ENCODE measurements at regions not wholly inside any gene's neighbourhood (a gene's known extent, or its start where the extent isn't known, plus 50 kb on each side); places are given as distances from the start of the nearest gene placed in this dataset.

- ATAC-seq: no peak
- no peak for TF ChIP-seq RARB (CRISPR knock-in tag; IDR thresholded peaks at IDR 0.05)
- TF ChIP-seq ARNTL (CRISPR knock-in tag; IDR thresholded peaks at IDR 0.05; ENCODE audit: borderline replicate concordance, low read depth): no peak
- TF ChIP-seq ESRRG (CRISPR knock-in tag; IDR thresholded peaks at IDR 0.05): no peak
- no peak for TF ChIP-seq OSR1 (CRISPR knock-in tag; IDR thresholded peaks at IDR 0.05)
- TF ChIP-seq ZNF70 (CRISPR knock-in tag; IDR thresholded peaks at IDR 0.05): no peak
- no peak for TF ChIP-seq TSHZ2 (CRISPR knock-in tag; IDR thresholded peaks at IDR 0.05)
- no peak for TF ChIP-seq ZC3H10 (CRISPR knock-in tag; IDR thresholded peaks at IDR 0.05)
- no peak for TF ChIP-seq ISL1 (CRISPR knock-in tag; IDR thresholded peaks at IDR 0.05)
- TF ChIP-seq ZFP30 (CRISPR knock-in tag; IDR thresholded peaks at IDR 0.05): no peak
- TF ChIP-seq CSDC2 (CRISPR knock-in tag; IDR thresholded peaks at IDR 0.05): no peak
- TF ChIP-seq PPARA (CRISPR knock-in tag; IDR thresholded peaks at IDR 0.05; ENCODE audit: borderline replicate concordance): no peak
- no peak for TF ChIP-seq CREB5 (CRISPR knock-in tag; IDR thresholded peaks at IDR 0.05; ENCODE audit: low read depth)
- TF ChIP-seq CSRNP3 (CRISPR knock-in tag; IDR thresholded peaks at IDR 0.05): no peak
- no peak for TF ChIP-seq ZNF8 (CRISPR knock-in tag; IDR thresholded peaks at IDR 0.05)
- no peak for TF ChIP-seq SNAI2 (CRISPR knock-in tag; IDR thresholded peaks at IDR 0.05)
- TF ChIP-seq TCF4 (CRISPR knock-in tag; IDR thresholded peaks at IDR 0.05; ENCODE audit: borderline replicate concordance): no peak
- TF ChIP-seq GLIS3 (CRISPR knock-in tag; IDR thresholded peaks at IDR 0.05): no peak
These were observed 307.4 kb upstream of the B3GAT1 start for GRCh38 chr11:134719397-134719796.

GRCh38 chr11:134716582-134716981 is 304.5 kb upstream of the B3GAT1 start:
- ATAC-seq: no peak
- TF ChIP-seq OSR1 (CRISPR knock-in tag; IDR thresholded peaks at IDR 0.05) (no peak), ZC3H10 (CRISPR knock-in tag; IDR thresholded peaks at IDR 0.05) (no peak), TCF4 (CRISPR knock-in tag; IDR thresholded peaks at IDR 0.05; ENCODE audit: borderline replicate concordance) (no peak), POU6F1 (CRISPR knock-in tag; IDR thresholded peaks at IDR 0.05; ENCODE audit: borderline replicate concordance, low read depth) (no peak), PPARA (CRISPR knock-in tag; IDR thresholded peaks at IDR 0.05; ENCODE audit: borderline replicate concordance) (no peak), ISL1 (CRISPR knock-in tag; IDR thresholded peaks at IDR 0.05) (no peak), ESRRG (CRISPR knock-in tag; IDR thresholded peaks at IDR 0.05) (no peak), TOX (CRISPR knock-in tag; IDR thresholded peaks at IDR 0.05; ENCODE audit: borderline replicate concordance) (no peak)

- no peak for ATAC-seq
- TF ChIP-seq ZFP30 (CRISPR knock-in tag; IDR thresholded peaks at IDR 0.05) (no peak), CSDC2 (CRISPR knock-in tag; IDR thresholded peaks at IDR 0.05) (no peak), PATZ1 (CRISPR knock-in tag; IDR thresholded peaks at IDR 0.05; ENCODE audit: borderline replicate concordance) (no peak), TOX (CRISPR knock-in tag; IDR thresholded peaks at IDR 0.05; ENCODE audit: borderline replicate concordance) (no peak), BACH2 (CRISPR knock-in tag; IDR thresholded peaks at IDR 0.05; ENCODE audit: borderline replicate concordance) (no peak), PPARA (CRISPR knock-in tag; IDR thresholded peaks at IDR 0.05; ENCODE audit: borderline replicate concordance) (no peak), GLIS3 (CRISPR knock-in tag; IDR thresholded peaks at IDR 0.05) (no peak), TCF4 (CRISPR knock-in tag; IDR thresholded peaks at IDR 0.05; ENCODE audit: borderline replicate concordance) (no peak)
These were observed 302.1 kb upstream of the B3GAT1 start for GRCh38 chr11:134714021-134714656.
